Uterus (tissue), 3 donors: ENCODE measurements at regions not wholly inside any gene's neighbourhood (a gene's known extent, or its start where the extent isn't known, plus 50 kb on each side); places are given as distances from the start of the nearest gene placed in this dataset.
"Not testable (repeated sequence)": the region's sequence is repeated elsewhere in the genome, so short reads cannot be mapped to it uniquely, and the experiment has no call there.

Source experiments
- DNase-seq, 2 donors: peaks; one replicate each; pipeline ENCODE4 v3.0.0-alpha.2; 2019 to 2020
- H3K27ac ChIP-seq, 2 donors: fragments of 200-600 bp; sonication (generic); 1 replicate in 1 of 2; 2 replicates in 1 of 2; pipeline ENCODE4 v1.5.1; 2016 to 2018
- H3K27me3 ChIP-seq, 2 donors: fragments of 200-600 bp; sonication (generic); one replicate each; pipeline ENCODE4 v1.5.1; 2018 to 2019; ENCODE audit warnings: control low read depth in 1 of 2
- H3K36me3 ChIP-seq, 2 donors: fragments of 200-600 bp; sonication (generic); one replicate each; pipeline ENCODE4 v1.5.1; 2019; ENCODE audit warnings: control low read depth in 1 of 2
- H3K4me1 ChIP-seq, 2 donors: fragments of 200-600 bp; sonication (generic); one replicate each; pipeline ENCODE4 v1.5.1; 2018 to 2019; ENCODE audit warnings: control low read depth in 1 of 2
- H3K4me3 ChIP-seq, 2 donors: fragments of 200-600 bp; sonication (generic); 1 replicate in 1 of 2; 2 replicates in 1 of 2; pipeline ENCODE4 v1.5.1; 2018 to 2019; ENCODE audit warnings: mild to moderate bottlenecking in 1 of 2
- H3K9me3 ChIP-seq, 2 donors: fragments of 200-600 bp; sonication (generic); one replicate each; pipeline ENCODE4 v1.5.1; 2019; ENCODE audit warnings: control low read depth in 1 of 2
- CTCF ChIP-seq, 4 experiments: fragments of 200-600 bp in 2 of 4; fragments of 450-650 bp in 2 of 4; sonication (generic) in 2 of 4; IDR thresholded peaks; one replicate each; pipeline ENCODE4 v1.5.1; 2016 to 2019; ENCODE audit warnings: antibody characterized with exemption in 4 of 4, mild to moderate bottlenecking in 2 of 4, moderate library complexity in 1 of 4
- POLR2A ChIP-seq, 2 donors: fragments of 450-650 bp; IDR thresholded peaks; one replicate each; pipeline ENCODE4 v1.6.1; 2016; ENCODE audit warnings: antibody characterized with exemption in 2 of 2, mild to moderate bottlenecking in 1 of 2, moderate library complexity in 1 of 2
- intact Hi-C: fragments of 100-400 bp; cut with DNase I; formaldehyde crosslinking; loops from one replicate; pipeline ENCODE4 v1.15.1; 2023; ENCODE audit warnings: low total_unique reads
- donor health status: DM: yes; HTN: yes; CAD: no.

DNA sequence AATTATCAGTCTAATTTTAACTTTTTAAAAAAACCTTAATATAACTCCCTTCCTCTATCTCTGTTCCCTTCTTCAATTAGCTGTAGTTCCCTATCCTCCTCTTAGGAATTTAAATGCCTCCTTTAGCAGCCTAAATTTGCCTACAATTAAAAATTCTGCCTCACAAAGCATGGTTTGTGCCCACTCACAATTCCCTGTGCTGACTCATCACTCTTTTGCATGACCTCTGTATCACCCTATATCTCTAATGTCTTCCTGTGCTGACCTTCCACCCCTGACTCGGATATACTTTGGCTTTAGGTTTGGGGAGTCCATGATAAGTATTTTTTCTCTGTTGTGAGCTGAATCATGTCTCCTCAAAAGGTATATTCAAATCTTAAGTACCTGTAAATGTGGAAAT lies 253.6 kb downstream of the RNF144B start:
- Histone ChIP-seq H3K27ac (no peak overlapping the region), H3K9me3 (no peaks in the 10 kb centered on the region), H3K4me3 (no peak overlapping the region), H3K27me3 (no peaks in the 10 kb centered on the region), H3K36me3 (no peaks in the 10 kb centered on the region), H3K4me1 (no peaks in the 10 kb centered on the region)
- intact Hi-C loops, result no loop called here
- TF ChIP-seq CTCF (IDR thresholded peaks at IDR 0.05) (no peak), POLR2A (IDR thresholded peaks at IDR 0.05) (no peak)
- DNase-seq, result no peak

DNA sequence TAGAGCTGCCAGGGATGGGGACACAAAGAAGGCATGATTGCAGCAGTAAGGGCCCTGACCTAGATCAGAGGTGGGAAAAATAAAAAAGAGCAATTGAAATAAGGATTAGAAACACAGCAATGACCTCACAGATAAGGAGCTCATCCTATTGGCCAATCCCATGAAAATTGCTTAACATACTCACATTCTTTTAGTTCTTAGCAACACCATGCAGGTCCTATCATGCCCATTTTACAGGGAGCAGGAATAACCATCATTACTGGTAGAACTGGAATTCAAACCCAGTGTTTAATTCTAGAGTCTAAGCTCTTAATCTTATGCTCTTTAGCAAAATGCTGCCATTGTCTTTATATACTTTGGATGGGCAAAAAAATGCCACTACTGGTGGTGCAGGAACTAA lies 267.7 kb downstream of the RNF144B start:
- no peak for TF ChIP-seq CTCF (IDR thresholded peaks at IDR 0.05)
- no peak for TF ChIP-seq POLR2A (IDR thresholded peaks at IDR 0.05)
- no peaks in the 10 kb centered on the region for H3K9me3 ChIP-seq
- H3K4me1 ChIP-seq, result no peaks in the 10 kb centered on the region
- DNase-seq, result no peak
- no peaks in the 10 kb centered on the region for H3K27me3 ChIP-seq
- intact Hi-C loops, result no loop called here
- no peaks in the 10 kb centered on the region for H3K36me3 ChIP-seq
- no peak overlapping the region for H3K4me3 ChIP-seq
- H3K27ac ChIP-seq, result no peak overlapping the region

DNA sequence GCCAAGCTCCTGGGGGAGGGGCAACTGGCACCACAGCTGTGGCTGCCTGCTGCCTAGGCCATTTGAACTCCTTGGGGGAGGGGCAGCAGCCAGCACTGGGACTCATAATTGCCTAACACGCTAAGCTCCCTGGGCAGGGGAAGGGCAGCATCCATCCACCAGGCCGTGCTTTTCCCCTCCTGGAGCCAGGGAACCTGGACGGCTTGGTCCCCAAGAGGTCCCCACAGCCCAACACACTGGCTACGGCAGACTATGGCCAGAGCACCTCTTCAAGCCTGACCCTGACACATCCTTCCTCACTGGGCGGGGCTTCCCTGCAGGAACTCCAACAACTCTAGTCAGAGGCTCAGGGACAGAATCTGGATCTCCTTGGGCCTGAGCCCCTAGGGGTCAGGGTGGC lies 269.4 kb downstream of the RNF144B start:
- no peak for DNase-seq
- Histone ChIP-seq H3K4me3 (no peak overlapping the region), H3K4me1 (no peaks in the 10 kb centered on the region), H3K27ac (no peak overlapping the region), H3K9me3 (no peaks in the 10 kb centered on the region), H3K36me3 (no peaks in the 10 kb centered on the region), H3K27me3 (no peaks in the 10 kb centered on the region)
- TF ChIP-seq POLR2A (IDR thresholded peaks at IDR 0.05) (no peak), CTCF (IDR thresholded peaks at IDR 0.05) (no peak)
- intact Hi-C loops, result no loop called here

GRCh38 chr6:18659994-18660393 lies 272.8 kb downstream of the RNF144B start:
- DNase-seq, H3K36me3 ChIP-seq, intact Hi-C loops, H3K27me3 ChIP-seq, H3K4me1 ChIP-seq, H3K27ac ChIP-seq, H3K4me3 ChIP-seq, H3K9me3 ChIP-seq: not testable (repeated sequence)

GRCh38 chr6:18663011-18663410 lies 275.9 kb downstream of the RNF144B start:
- Histone ChIP-seq H3K27me3 (no peaks in the 10 kb centered on the region), H3K9me3 (no peaks in the 10 kb centered on the region), H3K27ac (no peak overlapping the region), H3K4me3 (no peak overlapping the region), H3K36me3 (no peaks in the 10 kb centered on the region), H3K4me1 (no peaks in the 10 kb centered on the region)
- intact Hi-C loops, result no loop called here
- no peak for DNase-seq
- no peak for TF ChIP-seq CTCF (IDR thresholded peaks at IDR 0.05)
- no peak for TF ChIP-seq POLR2A (IDR thresholded peaks at IDR 0.05)

- no peaks in the 10 kb centered on the region for H3K36me3 ChIP-seq
- no peak overlapping the region for H3K27ac ChIP-seq
- intact Hi-C loops, result no loop called here
- no peak for TF ChIP-seq CTCF (IDR thresholded peaks at IDR 0.05)
- no peak for TF ChIP-seq POLR2A (IDR thresholded peaks at IDR 0.05)
- DNase-seq, result no peak
- no peaks in the 10 kb centered on the region for H3K27me3 ChIP-seq
- no peak overlapping the region for H3K4me3 ChIP-seq
- no peaks in the 10 kb centered on the region for H3K4me1 ChIP-seq
- H3K9me3 ChIP-seq, result no peaks in the 10 kb centered on the region
Measured at GRCh38 chr6:18664401-18664800, 277.3 kb downstream of the RNF144B start.
